HG02678 (cell line): ENCODE measurements at regions not wholly inside any gene's neighbourhood (a gene's known extent, or its start where the extent isn't known, plus 50 kb on each side); places are given as distances from the start of the nearest gene placed in this dataset.

ENCODE experiments used
- ATAC-seq: cut with Tn5 transposase; IDR thresholded peaks from one replicate; pipeline ENCODE4 v1.9.1; 2021; ENCODE audit warnings: mild to moderate bottlenecking, moderate library complexity; ENCODE audit not compliant: unreplicated experiment

DNA sequence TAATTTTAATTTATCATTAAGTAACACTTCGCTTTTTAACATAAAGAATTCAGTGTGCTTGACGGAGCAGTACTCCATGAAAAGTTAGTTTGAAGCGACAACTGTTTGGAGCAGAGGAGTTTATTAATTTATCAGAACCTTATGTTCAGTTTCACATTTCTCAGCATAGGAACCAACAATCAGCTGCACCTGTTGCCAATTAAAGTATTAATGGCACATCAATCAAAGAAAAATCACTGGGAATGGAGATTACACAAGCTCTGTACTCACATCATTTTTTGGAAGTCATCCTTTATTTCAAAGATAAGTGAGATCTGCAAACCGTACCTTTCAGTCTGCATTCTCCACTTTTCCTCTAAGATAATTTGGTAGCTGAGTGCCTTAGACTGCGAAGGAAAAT is 344.6 kb downstream of the LMO4 start:
- ATAC-seq: no peak

GRCh38 chr1:87673748-87674147 is 345.1 kb downstream of the LMO4 start:
- no peak for ATAC-seq

DNA sequence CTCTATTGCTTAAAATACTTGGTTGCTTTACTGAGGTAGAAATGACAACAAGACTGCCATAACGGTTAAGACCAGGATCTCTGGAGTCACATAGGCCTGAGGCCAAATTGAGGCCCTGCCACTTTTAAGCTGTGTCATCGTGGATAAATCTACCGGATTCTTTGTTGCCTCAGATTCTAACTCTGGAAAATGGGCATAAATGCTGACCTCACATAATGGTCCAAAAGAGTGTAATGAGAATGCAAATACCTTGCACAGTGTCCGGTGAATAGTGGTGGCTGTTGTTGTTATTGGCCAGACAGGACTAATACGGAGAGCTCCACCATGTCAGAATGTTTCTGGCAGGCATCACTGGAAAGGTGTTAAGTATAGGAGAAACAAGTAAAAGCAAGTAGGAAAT is 346.1 kb downstream of the LMO4 start:
- ATAC-seq: no peak

GRCh38 chr1:87678266-87678665 is 349.6 kb downstream of the LMO4 start:
- ATAC-seq: no peak

- ATAC-seq: no peak
Measured at GRCh38 chr1:87682565-87682964, 353.9 kb downstream of the LMO4 start.

- ATAC-seq: no peak
Measured at GRCh38 chr1:87683196-87683956, 354.7 kb downstream of the LMO4 start.

- no peak for ATAC-seq
Measured at GRCh38 chr1:87684194-87684593, 355.5 kb downstream of the LMO4 start.

DNA sequence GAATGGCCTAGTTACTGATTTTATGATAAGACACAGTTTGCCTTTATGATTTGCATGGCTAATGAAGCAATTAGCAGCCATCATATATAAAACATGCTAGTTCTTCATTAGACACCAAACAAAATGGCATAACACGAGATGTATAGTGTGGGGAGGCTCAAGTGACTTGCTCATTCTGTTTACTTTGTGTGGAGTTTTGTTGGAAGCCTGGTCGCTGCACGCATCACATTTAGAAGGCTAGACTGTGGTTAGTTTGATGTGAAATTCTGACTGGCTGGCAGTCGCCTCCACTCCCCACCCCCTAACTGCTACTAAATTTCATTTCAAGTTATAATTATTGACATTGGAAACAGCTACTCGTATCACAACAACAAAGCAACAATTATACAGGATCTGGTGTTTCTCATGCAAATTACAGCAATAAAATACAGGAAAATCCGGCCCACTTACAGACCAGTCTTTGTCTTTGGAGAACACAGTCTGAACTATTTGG is 356.1 kb downstream of the LMO4 start:
- ATAC-seq: no peak

DNA sequence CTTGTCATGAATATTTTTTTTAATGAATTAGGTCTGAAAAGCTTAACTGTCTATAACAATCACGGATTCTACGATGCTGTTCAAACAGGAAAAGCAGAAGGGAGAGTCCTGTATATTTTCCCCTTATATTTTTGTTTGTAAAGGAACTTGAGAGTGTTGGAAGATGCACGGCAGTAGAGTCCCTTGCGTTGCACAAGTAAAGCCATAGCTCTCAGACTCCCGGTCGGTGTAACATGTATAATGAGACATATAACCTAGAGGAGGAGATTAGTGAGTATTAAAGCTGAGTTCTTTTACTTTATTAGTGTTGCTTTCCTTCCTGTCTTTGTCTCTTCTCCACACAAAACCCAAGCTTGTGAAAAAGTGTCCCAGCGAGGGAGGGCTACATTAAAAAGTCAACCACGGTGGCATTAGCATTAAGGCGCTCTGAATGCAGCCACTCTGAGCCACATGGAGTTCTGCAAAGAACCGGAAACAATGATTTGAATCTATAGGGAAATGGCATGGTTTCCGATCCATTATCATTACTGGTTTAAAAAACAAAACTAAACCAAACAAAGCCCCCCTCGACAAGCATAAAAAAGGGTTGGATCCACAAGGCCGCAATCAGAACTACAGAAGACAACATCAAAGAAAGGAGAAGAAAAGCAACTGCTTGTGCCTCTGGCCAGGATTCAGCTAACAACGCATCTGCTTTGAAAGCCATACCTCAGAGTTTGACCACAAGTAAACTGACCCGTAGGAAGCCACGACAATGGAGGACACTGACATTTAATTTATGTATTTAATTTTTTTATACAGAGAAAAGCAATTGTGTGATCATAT is 356.8 kb downstream of the LMO4 start:
- ATAC-seq: no peak

- ATAC-seq: no peak
Measured at GRCh38 chr1:87686136-87686495, 357.4 kb downstream of the LMO4 start.

DNA sequence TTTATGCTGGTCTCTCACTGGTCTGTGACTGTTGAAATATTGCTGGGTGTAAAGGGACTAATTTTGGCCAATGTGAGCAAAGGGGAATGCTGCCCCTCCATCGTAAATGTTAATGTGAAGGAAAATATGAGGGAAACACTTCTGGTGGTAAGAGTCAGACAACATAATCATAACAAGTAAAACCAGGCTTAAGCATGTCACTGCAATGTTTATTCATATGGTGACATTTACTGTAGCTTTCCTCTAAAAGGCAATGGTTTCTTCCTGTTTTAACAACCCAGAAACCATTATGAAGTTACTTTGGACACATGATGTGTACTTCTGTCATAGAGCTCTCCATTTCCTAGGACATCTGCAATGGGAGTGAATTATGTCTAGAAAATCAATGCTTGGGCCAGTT is 358.0 kb downstream of the LMO4 start:
- no peak for ATAC-seq

DNA sequence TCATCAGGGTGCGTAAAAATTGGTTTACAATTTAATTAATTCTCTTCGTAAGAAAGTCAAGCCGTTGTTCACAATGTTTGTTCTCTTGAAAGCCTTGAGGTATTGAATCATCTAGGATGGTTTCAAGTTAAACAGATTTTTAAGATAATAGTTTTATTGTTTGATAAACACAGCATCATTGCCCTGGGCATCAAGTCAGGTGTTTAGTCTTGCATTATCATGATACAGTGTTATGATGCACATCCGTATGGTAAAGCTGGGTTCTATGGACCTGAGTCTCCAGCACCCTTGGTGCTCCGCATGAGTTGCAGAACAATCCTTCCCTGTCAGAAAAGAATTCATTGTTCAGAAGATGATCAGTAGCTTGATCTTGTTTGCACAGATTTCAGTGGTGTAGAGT is 359.5 kb downstream of the LMO4 start:
- ATAC-seq: no peak

DNA sequence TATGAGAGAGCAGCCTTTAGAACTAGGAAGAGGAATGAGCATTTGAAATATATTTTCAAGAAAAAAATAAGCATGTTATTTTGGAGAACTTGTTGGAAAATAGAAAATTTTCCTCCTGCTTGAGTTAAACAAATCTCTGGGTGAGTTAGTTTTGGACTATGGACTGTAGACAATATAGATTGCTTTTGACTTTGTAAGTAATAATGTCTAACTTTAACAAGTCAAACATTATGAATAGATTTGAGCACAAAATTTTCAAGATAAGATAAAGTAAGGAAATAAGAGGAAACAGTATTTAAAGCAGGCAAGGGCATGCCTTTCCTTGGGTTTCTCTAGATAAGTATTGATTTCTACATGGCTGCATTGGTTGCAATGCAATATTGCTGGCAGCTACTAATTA is 360.8 kb downstream of the LMO4 start:
- ATAC-seq: no peak

DNA sequence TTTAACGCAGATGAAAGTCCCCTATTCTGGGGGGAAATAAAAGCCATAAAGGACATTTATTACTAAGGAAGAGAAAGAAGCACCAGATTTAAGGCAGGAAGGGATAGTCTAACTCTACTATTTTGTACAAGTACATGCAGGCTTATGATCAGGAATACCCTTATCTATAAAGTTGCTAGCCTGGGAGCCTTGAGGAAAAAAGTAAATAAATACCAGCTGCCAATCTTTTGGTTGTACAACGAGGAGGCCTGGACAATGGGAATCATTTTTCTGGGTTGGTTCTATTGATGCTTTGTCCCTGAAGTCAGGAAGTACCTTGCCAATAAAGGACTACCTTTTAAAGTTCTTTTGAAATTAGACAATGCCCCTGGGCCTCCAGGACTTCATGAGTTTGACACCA is 367.8 kb downstream of the LMO4 start:
- no peak for ATAC-seq

- ATAC-seq: no peak
Measured at GRCh38 chr1:87702455-87702854, 373.8 kb downstream of the LMO4 start.

DNA sequence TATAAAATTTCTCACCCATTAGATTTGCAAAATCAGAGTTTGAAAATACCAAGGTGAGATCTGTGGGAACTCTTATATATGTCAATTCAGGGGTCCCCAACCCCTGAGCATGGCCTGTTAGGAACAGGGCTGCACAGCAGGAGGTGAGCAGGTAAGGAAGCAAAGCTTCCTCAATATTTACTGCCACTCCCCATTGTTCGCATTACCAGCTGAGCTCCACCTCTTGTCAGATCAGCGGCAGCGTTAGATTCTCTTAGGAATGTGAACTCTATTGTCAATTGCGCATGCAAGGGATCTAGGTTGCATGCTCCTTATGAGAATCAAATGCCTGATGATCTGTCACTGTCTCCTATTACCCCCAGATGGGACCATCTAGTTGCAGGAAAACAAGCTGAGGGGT is 376.6 kb downstream of the LMO4 start:
- ATAC-seq: no peak

DNA sequence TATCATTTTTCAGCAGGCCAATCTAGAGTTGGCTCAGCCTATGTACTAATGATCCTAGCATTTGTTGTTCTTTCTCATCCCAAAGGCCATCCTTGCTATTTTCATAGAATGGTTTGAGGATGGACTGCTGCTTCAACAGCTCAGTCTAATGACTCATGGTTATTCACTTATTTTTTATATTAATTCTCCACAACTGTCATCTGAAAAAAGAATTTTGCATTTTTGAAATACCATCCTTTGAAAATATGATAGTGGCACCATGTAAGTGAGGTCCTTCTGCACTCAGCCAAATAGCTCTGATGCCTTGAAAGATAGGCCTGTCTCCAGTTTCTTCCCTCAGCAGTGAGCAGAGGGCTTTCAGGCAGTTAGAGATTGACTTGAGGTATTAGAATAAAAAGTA is 377.5 kb downstream of the LMO4 start:
- no peak for ATAC-seq

GRCh38 chr1:87706779-87707228 is 378.1 kb downstream of the LMO4 start:
- ATAC-seq: no peak

- ATAC-seq: no peak
Measured at GRCh38 chr1:87707411-87707810, 378.7 kb downstream of the LMO4 start.

DNA sequence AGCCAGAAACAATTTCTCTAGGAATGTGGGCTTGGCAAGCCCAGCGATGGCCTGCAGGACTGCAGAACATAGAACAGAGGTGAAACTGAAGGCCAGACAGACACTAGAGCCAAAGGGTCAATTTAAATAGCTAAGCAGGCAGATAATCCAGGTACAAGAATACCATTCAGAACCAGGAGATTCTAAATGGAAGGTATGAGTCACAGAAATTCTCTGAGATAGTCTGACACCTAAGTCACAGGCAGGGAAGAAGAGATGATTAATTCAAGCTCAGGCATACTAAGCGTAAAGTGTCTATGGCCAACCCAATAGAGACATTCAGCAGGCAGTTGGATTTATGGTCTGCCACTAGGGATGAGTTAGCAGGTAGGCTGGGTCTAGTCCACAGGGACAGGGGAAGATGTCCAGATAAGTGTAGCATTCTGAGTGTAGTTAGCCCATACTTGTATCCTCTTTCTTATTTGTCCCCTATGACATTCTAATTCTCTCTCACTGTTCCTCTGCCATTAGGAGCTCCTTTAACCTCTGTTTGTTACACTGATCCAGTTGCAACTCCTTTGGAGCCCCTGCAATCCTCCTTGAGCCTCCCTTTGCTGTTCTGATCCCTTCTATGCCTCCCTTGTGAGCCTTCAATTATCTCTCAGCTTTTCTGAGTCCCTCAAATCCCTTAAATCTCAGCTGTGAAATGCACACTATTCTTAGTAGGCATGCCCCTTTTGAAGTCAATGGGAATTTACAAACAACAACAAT is 383.8 kb downstream of the LMO4 start:
- no peak for ATAC-seq

DNA sequence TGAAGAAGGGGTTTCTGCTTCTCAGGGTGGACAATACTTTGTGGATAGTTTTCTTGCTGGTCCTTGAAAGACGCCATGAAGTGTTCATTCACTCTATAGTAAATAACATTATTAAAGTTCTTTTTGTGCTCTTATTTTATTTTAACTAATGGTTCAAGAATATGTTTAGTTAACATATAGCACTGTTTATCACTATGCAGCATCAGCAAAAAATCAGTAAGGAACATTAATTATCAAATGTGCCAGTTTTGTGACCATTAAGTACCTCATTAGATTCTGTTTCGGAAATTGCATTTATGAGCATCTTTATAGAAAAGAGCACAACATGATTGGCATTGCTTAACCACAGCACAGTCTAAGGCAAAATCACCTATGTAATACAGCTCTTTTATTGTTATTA is 385.6 kb downstream of the LMO4 start:
- no peak for ATAC-seq

- ATAC-seq: no peak
Measured at GRCh38 chr1:87715052-87715451, 386.4 kb downstream of the LMO4 start.
